Left colon (tissue), 2 donors: ENCODE measurements at regions not wholly inside any gene's neighbourhood (a gene's known extent, or its start where the extent isn't known, plus 50 kb on each side); places are given as distances from the start of the nearest gene placed in this dataset.

Experiments
- ATAC-seq: fragments of 200-7000 bp; cut with Tn5 transposase; one replicate; pipeline ENCODE4 v1.9.1; 2020; ENCODE audit warnings: mild to moderate bottlenecking, moderate library complexity
- DNase-seq, 2 donors: peaks; one replicate each; pipeline ENCODE4 v3.0.0-alpha.2; 2020
- intact Hi-C, 2 donors: fragments of 100-400 bp; cut with DNase I in 1 of 2; cut with micrococcal nuclease in 1 of 2; formaldehyde crosslinking; loops; one replicate each; pipeline versions ENCODE4 v1.11.2 to v1.14.0; 2022; cut with DNase I, micrococcal nuclease
- donor health status: DM: no; HTN: no; CAD: no.
- donor health status: DM: yes; HTN: yes; CAD: no.

DNA sequence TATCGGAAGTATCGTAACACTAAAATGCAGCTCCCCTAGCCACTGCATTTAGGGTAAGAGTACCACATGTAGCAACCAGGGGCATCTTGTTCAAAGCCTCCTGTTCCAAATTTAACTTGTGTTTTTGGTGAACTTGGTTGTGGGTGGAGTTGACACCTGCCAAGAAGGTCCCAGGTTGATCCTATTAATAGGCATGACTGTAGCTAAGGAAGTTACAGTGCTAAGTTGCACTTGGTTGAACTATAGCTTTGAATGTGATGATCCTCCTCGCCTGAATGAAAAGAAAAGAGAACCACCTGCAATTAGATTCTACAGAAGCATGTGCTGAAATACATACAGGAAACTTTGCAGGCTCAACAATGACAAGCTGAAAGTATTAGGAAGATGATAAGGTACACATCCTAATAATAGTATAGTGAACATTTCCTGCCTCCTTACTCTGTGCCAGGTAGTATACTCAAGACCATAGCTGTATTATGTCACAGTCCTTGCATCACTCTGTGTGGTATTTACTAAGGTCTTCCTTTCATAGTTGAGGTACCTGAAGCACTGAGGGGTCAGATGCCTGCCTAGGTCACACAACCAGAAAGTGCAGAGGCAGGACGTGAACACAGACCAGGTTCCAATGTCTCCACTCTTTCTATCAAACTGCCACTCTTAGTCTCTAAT, 64.5 kb upstream of the PIP5K1B start:
- no peak for DNase-seq
- intact Hi-C loops = no loop called here
- ATAC-seq = no peak

DNA sequence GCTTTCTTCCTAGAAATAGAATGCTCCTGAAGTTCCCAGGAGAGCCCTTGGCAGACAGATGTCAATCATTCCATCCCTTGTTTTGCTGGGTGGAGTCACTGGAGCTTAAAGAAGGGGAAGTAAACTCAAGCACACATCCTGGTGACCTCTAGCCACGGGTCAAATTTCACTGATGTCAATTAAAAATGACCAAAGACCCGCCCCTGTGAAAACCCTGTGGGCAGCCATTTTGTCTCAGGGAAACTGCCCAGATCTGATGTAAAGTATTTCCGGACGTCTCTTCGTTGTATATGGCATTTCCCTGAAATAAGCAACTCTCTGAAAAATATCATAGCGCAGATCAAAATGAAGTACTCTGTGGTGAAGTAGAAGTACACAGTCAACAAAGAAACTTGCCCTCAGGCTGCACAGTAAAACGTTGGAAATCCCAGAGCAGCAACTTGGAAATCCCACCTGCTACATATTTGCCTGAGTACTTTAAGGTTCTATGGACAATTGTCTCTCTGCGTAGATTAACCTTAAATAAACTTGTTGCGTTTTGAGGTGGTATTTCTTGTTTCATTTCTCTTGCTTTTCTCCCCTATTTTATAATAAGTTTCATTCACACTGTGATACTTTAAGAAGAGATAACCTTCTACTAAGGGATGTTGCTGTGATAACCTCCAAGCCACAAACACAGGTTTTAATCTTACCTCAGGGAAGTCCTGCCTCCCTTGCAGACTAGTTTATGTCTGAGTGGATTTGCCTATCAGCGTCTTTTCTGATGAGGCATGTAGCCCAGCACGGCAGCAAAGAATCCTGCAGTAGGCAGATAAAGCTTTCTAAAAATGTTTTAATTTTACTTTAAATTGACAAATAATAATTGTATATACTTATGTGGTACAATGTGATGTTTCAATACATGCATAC, 60.9 kb upstream of the PIP5K1B start:
- DNase-seq (no peak), ATAC-seq (peak; percentile 49)
- intact Hi-C loops = no loop called here

DNA sequence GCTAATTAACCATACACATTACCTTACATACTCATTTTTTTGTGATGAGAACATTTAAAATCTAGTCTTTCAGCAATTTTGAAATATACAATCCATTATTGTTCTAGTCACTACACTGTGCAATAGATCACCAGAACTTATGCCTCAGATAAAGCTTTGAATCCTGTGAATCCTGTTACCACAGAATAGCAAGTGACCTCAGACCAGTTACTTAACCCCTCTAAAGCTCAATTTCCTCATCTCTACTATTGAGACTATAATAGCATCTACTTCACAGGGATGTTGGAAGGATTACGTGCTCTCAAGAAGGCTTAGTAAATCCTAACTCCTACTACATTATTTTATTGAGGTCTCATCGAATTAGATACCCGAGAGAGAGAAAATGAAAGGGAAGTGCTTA, 60.2 kb upstream of the PIP5K1B start:
- no peak for ATAC-seq

DNA sequence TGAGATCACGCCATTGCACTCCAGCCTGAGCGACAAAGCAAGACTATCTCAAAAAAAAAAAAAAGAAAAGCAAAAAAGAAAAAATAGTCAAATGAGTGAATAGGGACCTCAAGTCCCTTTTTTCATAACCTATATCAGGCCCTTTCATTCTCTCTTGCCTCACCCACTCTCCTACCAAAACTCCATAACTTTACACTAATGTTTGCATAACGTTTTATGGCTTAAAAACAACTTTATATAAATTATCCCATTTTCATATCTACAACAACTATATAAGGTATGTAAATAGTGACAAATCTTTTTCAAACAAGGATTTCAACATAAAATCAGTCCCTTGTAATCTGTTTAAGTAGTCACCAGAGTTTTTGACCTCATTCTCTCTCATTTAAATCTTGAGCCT, 56.9 kb upstream of the PIP5K1B start:
- ATAC-seq (peak; percentile 54), DNase-seq (no peak)
- intact Hi-C loops = no loop called here

More for the DNA sequence above, 60.2 kb upstream of the PIP5K1B start:
- DNase-seq = no peak
- intact Hi-C loops = no loop called here

DNA sequence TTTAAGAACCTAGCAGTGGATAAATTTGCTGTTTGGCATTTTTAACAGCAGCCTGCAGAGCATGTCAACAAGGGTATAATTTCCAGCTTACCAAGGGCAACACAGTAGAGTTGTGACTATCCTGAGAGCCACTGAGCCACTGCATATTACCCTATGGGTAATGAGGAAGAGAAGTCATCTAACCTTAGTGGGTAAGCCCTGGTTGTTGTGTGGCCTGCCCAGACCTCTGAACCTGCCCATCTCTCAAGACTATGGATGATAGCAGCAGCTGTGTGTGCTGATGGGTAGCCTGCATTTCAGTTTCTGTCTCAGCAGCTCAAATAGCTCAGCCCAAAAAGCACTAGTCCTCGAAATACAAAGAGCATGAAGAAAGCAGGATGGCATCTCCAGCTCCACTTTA, 56.1 kb upstream of the PIP5K1B start:
- DNase-seq (no peak), ATAC-seq (peak; percentile 73)
- intact Hi-C loops = no loop called here

DNA sequence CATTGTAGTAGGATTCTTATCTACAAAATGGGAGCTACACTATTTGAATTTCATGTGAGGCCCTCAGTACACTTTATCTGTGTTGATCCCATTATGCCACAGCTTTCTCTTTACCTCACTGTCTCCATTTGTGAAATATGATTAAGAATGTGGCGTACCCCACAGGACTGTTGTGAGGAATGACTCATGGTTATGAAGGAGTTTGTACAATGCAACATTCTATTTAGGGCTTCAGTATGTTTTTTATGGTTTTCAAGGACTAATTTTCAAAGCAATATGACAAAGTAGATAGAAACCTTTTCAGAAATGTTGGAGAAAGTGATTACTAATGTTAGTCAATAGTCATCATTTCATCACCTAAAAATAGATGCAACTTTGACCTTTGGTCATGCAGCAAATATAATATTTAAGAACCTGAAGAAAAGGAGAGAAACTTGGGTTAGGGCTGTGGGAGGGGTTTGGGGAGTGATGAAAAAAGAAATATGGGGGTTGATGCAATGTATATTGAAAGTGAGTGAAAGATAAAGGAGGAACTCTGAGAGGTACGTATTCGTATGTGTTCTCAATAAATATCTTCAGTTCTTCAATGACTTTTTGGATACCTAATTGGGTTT, 53.7 kb upstream of the PIP5K1B start:
- intact Hi-C loops = loop anchor here in 1 of 2 donors (10.0 kb wide), 1 partner anchor 57 kb away; no protein-coding TSS in a partner anchor
- DNase-seq = no peak

DNA sequence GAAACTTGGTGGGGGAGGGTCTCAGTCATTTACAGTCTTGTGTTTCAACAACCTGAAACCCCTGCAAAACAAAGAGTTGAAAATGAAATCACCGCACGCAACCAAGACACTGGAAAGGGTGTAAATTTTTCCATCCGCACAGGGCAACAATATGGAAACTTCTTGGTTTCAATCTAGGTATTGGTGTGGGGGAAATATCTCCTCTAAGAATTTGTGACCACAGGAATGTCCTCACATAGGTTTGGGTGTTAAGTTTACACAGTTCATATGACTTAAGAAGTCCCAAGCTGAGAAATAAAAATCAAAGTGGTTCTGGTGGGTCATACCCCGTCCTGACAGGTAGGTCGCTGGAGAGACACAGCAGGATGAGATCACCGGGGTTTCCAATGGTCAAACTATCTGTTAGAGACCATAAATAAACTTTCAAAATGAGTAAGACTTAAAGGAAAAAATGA, 51.9 kb upstream of the PIP5K1B start:
- ATAC-seq = no peak
- no peak for DNase-seq
- intact Hi-C loops = loop anchor here in 1 of 2 donors (10.0 kb wide), 1 partner anchor 58 kb away; no protein-coding TSS in a partner anchor

More for the DNA sequence above, 53.7 kb upstream of the PIP5K1B start:
- ATAC-seq = no peak

DNA sequence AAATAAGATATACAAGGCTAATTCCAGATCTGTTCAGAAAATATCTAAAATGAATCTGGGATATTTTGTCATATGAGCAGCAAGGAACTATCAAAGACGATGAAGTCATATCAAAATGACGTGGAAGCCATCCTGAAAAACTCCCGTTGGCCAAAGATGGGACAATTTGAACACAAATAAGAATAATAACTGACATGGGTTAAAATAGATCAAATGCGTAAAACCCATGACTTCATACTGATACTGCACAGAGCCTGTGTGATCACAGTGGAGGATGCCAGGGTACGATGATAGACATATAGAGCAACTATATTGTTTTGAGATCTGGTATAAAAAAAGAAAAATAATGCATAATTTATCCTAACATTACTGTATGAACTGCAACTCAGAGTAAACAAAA, 51.0 kb upstream of the PIP5K1B start:
- DNase-seq (no peak), ATAC-seq (no peak)
- intact Hi-C loops = loop anchor here in 1 of 2 donors (10.0 kb wide), 1 partner anchor 59 kb away; no protein-coding TSS in a partner anchor
